K562 (cell line): ENCODE measurements at regions not wholly inside any gene's neighbourhood (a gene's known extent, or its start where the extent isn't known, plus 50 kb on each side); places are given as distances from the start of the nearest gene placed in this dataset.

Experiments
- ATF1 ChIP-seq, 2 experiments: fragments of 450-650 bp in 1 of 2; IDR thresholded peaks; 2 replicates each; pipeline ENCODE4 v1.6.1; 2016; ENCODE audit warnings: missing compliant biosample characterization in 1 of 2, missing genetic modification characterization in 1 of 2
- ATF3 ChIP-seq, 2 experiments: fragments of 450-650 bp in 1 of 2; sonication (generic) in 1 of 2; formaldehyde crosslinking in 1 of 2; IDR thresholded peaks in 1 of 2; conservative IDR thresholded peaks in 1 of 2; 2 replicates each; pipeline versions ENCODE4 v1.6.1 to v1.8.1; 2016 to 2023; ENCODE audit warnings: mild to moderate bottlenecking in 2 of 2, moderate library complexity in 2 of 2, inconsistent platforms in 1 of 2, missing genetic modification reagents in 1 of 2
- BRCA1 ChIP-seq, 2 experiments: fragments of 450-650 bp in 1 of 2; sonication (generic) in 1 of 2; formaldehyde crosslinking in 1 of 2; IDR thresholded peaks; 2 replicates each; pipeline versions ENCODE4 v1.5.0 to v1.6.1; 2017 to 2020; ENCODE audit warnings: mild to moderate bottlenecking in 1 of 2, missing genetic modification reagents in 1 of 2
- E2F8 ChIP-seq: fragments of 450-650 bp; IDR thresholded peaks from 2 replicates; pipeline ENCODE4 v1.7.1; 2018; ENCODE audit warnings: mild to moderate bottlenecking, low read depth; ENCODE audit not compliant: partially characterized antibody
- HSF4 ChIP-seq: fragments of 250-450 bp; sonication (Bioruptor Pico); IDR thresholded peaks from 2 replicates; pipeline ENCODE4 v2.1.2; 2022; ENCODE audit warnings: mild to moderate bottlenecking, moderate library complexity, borderline replicate concordance
- MAX ChIP-seq: sonication (generic); formaldehyde crosslinking; IDR thresholded peaks from 2 replicates; pipeline ENCODE4 v1.9.0; 2022; ENCODE audit warnings: mild to moderate bottlenecking, missing genetic modification reagents
- SNIP1 ChIP-seq: fragments of 450-650 bp; IDR thresholded peaks from 2 replicates; pipeline ENCODE4 v1.7.1; 2017; ENCODE audit warnings: low read depth, mild to moderate bottlenecking
- TAL1 ChIP-seq: fragments of 450-650 bp; IDR thresholded peaks from 2 replicates; pipeline ENCODE4 v1.6.1; 2016; ENCODE audit warnings: mild to moderate bottlenecking
- TF ChIP-seq, protein P1 (sequence below), 2 experiments: fragments of 450-650 bp; formaldehyde crosslinking in 1 of 2; IDR thresholded peaks; 2 replicates each; pipeline versions ENCODE4 v1.4.0 to v1.6.1; 2014 to 2020; ENCODE audit warnings: mild to moderate bottlenecking in 2 of 2, borderline replicate concordance in 1 of 2, low read depth in 1 of 2

DNA sequence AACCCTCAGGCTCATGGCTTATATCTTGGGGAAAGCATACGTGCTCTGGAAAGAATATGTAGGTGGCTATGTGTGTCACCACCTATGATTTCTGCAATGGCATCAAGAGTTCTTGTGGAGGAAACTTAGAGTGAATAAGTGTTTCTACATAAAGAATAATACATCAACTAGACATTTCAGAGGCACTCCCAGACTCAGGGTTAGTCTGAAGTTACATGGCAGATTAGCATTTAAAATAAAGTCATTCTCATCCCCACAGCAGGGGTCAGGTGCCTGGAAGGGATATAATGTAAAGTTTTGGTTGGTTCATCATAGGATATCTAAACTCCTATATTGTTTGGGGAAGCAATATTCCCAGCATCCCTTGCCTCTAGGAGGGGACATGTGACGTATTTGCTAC lies 182.1 kb downstream of the PCTP start:
- TF ChIP-seq HSF4 (no peak), SNIP1 (no peak), E2F8 (no peak), TAL1 (no peak), MAX (no peak), ATF1 (CRISPR knock-in tag; IDR thresholded peaks at IDR 0.05) (no peak), ATF1 (tag; IDR thresholded peaks at IDR 0.05) (no peak), ATF3 (IDR thresholded peaks at IDR 0.05) (no peak), ATF3 (CRISPR knock-in tag; conservative IDR thresholded peaks at IDR 0.05) (no peak), BRCA1 (IDR thresholded peaks at IDR 0.05) (no peak), BRCA1 (CRISPR knock-in tag; IDR thresholded peaks at IDR 0.05) (no peak)
- TF ChIP-seq, protein P1, sequence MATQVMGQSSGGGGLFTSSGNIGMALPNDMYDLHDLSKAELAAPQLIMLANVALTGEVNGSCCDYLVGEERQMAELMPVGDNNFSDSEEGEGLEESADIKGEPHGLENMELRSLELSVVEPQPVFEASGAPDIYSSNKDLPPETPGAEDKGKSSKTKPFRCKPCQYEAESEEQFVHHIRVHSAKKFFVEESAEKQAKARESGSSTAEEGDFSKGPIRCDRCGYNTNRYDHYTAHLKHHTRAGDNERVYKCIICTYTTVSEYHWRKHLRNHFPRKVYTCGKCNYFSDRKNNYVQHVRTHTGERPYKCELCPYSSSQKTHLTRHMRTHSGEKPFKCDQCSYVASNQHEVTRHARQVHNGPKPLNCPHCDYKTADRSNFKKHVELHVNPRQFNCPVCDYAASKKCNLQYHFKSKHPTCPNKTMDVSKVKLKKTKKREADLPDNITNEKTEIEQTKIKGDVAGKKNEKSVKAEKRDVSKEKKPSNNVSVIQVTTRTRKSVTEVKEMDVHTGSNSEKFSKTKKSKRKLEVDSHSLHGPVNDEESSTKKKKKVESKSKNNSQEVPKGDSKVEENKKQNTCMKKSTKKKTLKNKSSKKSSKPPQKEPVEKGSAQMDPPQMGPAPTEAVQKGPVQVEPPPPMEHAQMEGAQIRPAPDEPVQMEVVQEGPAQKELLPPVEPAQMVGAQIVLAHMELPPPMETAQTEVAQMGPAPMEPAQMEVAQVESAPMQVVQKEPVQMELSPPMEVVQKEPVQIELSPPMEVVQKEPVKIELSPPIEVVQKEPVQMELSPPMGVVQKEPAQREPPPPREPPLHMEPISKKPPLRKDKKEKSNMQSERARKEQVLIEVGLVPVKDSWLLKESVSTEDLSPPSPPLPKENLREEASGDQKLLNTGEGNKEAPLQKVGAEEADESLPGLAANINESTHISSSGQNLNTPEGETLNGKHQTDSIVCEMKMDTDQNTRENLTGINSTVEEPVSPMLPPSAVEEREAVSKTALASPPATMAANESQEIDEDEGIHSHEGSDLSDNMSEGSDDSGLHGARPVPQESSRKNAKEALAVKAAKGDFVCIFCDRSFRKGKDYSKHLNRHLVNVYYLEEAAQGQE (IDR thresholded peaks at IDR 0.05; ENCODE audit: borderline replicate concordance) = no peak
- TF ChIP-seq, protein P1 (CRISPR knock-in tag; IDR thresholded peaks at IDR 0.05; ENCODE audit: low read depth) = no peak
